ENCODE measurements at regions not wholly inside any gene's neighbourhood (a gene's known extent, or its start where the extent isn't known, plus 50 kb on each side); places are given as distances from the start of the nearest gene placed in this dataset.

DNA sequence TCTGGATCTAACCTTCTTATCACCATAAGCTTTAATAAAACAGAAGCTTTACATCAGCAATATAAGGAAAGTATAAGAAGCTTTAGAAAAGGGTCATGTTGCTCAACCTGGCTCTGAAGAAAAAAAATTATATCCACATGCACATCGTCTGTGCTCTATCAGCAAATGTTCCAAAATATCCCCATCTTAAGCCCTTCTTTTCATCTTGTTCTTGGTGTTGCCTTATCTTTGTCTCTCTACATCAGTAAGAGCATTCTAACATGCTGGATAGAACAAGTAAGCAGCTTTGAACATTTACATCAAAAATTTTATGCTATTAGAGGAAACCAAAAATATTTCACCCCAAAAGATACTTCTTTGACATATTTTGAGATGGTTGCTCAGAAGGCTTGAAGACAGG lies 157.8 kb upstream of the SNX7 start:
- Histone ChIP-seq H3K27me3 (ENCODE audit: control insufficient read depth in 2 of 2, insufficient read depth in 2 of 2, low read length in 2 of 2) (no peaks in the 10 kb centered on the region), H3K4me3 (ENCODE audit: low read length) (no peak overlapping the region), H3K4me1 (ENCODE audit: control insufficient read depth in 2 of 2, insufficient read depth in 2 of 2, low read length in 2 of 2) (no peaks in the 10 kb centered on the region), H3K9me3 (ENCODE audit: control insufficient read depth in 2 of 3, low read length in 3 of 3) (no peaks in the 10 kb centered on the region), H3K36me3 (ENCODE audit: control insufficient read depth in 2 of 3, insufficient read depth in 3 of 3, low read length in 3 of 3) (no peaks in the 10 kb centered on the region), H3K27ac (ENCODE audit: low read depth, low read length) (no peak overlapping the region)
- H3K9me3 Mint-ChIP-seq = peaks cover 7 to 41% (median 15%) of the 10 kb centered on the region in 11 donors
- ATAC-seq = no peak
- peaks cover 0 to 5% (median 0%) of the 10 kb centered on the region in 5 donors for H3K27me3 Mint-ChIP-seq
- no peaks in the 10 kb centered on the region for H3K36me3 Mint-ChIP-seq
- intact Hi-C loops (cut with micrococcal nuclease) = no loop called here
- H3K4me1 Mint-ChIP-seq = no peaks in the 10 kb centered on the region
- CTCF ChIA-PET = no interaction called here
- H3K27ac Mint-ChIP-seq = no peak overlapping the region
- no peak overlapping the region for H3K4me3 Mint-ChIP-seq
- POLR2A ChIA-PET = no interaction called here
- no peak for DNase-seq

- Mint-ChIP-seq H3K4me3 (no peak overlapping the region), H3K9me3 (peaks cover 3 to 38% (median 15%) of the 10 kb centered on the region in 11 donors), H3K36me3 (no peaks in the 10 kb centered on the region), H3K27ac (no peak overlapping the region), H3K27me3 (peaks cover 0 to 5% (median 0%) of the 10 kb centered on the region in 5 donors), H3K4me1 (no peaks in the 10 kb centered on the region)
- no peaks in the 10 kb centered on the region for H3K27me3 ChIP-seq (ENCODE audit: control insufficient read depth in 2 of 2, insufficient read depth in 2 of 2, low read length in 2 of 2)
- no peak for ATAC-seq
- H3K27ac ChIP-seq (ENCODE audit: low read depth, low read length) = no peak overlapping the region
- ChIA-PET CTCF (no interaction called here), POLR2A (no interaction called here)
- no peak for DNase-seq
- H3K36me3 ChIP-seq (ENCODE audit: control insufficient read depth in 2 of 3, insufficient read depth in 3 of 3, low read length in 3 of 3) = no peaks in the 10 kb centered on the region
- H3K4me1 ChIP-seq (ENCODE audit: control insufficient read depth in 2 of 2, insufficient read depth in 2 of 2, low read length in 2 of 2) = no peaks in the 10 kb centered on the region
- no peaks in the 10 kb centered on the region for H3K9me3 ChIP-seq (ENCODE audit: control insufficient read depth in 2 of 3, low read length in 3 of 3)
- no peak overlapping the region for H3K4me3 ChIP-seq (ENCODE audit: low read length)
- intact Hi-C loops (cut with micrococcal nuclease) = no loop called here
Observed at GRCh38 chr1:98502937-98503336, 158.6 kb upstream of the SNX7 start.

DNA sequence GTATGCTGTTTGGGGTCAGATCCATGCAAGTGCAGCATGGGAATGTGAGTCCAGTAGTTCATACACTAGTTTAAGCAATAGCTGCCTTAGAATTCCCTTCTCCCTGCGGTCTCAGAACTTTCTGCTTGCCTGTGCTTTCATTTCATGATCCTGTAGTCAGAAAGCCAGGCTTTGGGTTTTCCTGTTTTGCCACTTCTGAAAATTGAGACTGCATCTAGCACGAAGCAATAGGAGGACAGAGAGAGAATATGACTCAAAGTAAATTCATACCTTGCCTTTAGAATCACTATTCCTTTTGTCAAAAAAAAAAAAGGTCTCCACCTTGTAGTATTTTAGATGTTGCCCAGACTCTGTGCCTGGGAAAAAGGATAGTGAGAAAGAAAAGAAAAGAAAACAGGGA lies 161.2 kb upstream of the SNX7 start:
- Mint-ChIP-seq H3K27me3 (no peaks in the 10 kb centered on the region), H3K4me1 (no peaks in the 10 kb centered on the region), H3K4me3 (no peak overlapping the region), H3K9me3 (peaks cover 0 to 22% (median 5%) of the 10 kb centered on the region in 11 donors), H3K36me3 (no peaks in the 10 kb centered on the region), H3K27ac (no peak overlapping the region)
- intact Hi-C loops (cut with micrococcal nuclease) = no loop called here
- Histone ChIP-seq H3K27ac (ENCODE audit: low read depth, low read length) (no peak overlapping the region), H3K9me3 (ENCODE audit: control insufficient read depth in 2 of 3, low read length in 3 of 3) (no peaks in the 10 kb centered on the region), H3K36me3 (ENCODE audit: control insufficient read depth in 2 of 3, insufficient read depth in 3 of 3, low read length in 3 of 3) (no peaks in the 10 kb centered on the region), H3K27me3 (ENCODE audit: control insufficient read depth in 2 of 2, insufficient read depth in 2 of 2, low read length in 2 of 2) (no peaks in the 10 kb centered on the region), H3K4me1 (ENCODE audit: control insufficient read depth in 2 of 2, insufficient read depth in 2 of 2, low read length in 2 of 2) (no peaks in the 10 kb centered on the region), H3K4me3 (ENCODE audit: low read length) (no peak overlapping the region)
- no peak for DNase-seq
- no peak for ATAC-seq
- POLR2A ChIA-PET = no interaction called here
- CTCF ChIA-PET = no interaction called here

- no peaks in the 10 kb centered on the region for H3K27me3 Mint-ChIP-seq
- H3K36me3 ChIP-seq (ENCODE audit: control insufficient read depth in 2 of 3, insufficient read depth in 3 of 3, low read length in 3 of 3) = no peaks in the 10 kb centered on the region
- ChIA-PET POLR2A (no interaction called here), CTCF (no interaction called here)
- H3K27me3 ChIP-seq (ENCODE audit: control insufficient read depth in 2 of 2, insufficient read depth in 2 of 2, low read length in 2 of 2) = no peaks in the 10 kb centered on the region
- no peak overlapping the region for H3K4me3 ChIP-seq (ENCODE audit: low read length)
- H3K4me1 Mint-ChIP-seq = no peaks in the 10 kb centered on the region
- intact Hi-C loops (cut with micrococcal nuclease) = no loop called here
- peaks cover 0 to 6% (median 4%) of the 10 kb centered on the region in 11 donors for H3K9me3 Mint-ChIP-seq
- no peaks in the 10 kb centered on the region for H3K36me3 Mint-ChIP-seq
- H3K9me3 ChIP-seq (ENCODE audit: control insufficient read depth in 2 of 3, low read length in 3 of 3) = no peaks in the 10 kb centered on the region
- H3K27ac Mint-ChIP-seq = no peak overlapping the region
- no peaks in the 10 kb centered on the region for H3K4me1 ChIP-seq (ENCODE audit: control insufficient read depth in 2 of 2, insufficient read depth in 2 of 2, low read length in 2 of 2)
- no peak for ATAC-seq
- no peak for DNase-seq
- H3K27ac ChIP-seq (ENCODE audit: low read depth, low read length) = no peak overlapping the region
- H3K4me3 Mint-ChIP-seq = no peak overlapping the region
Observed at GRCh38 chr1:98498651-98499050, 162.9 kb upstream of the SNX7 start.

- ATAC-seq (no peak), DNase-seq (no peak)
- H3K4me1 Mint-ChIP-seq = no peaks in the 10 kb centered on the region
- ChIA-PET CTCF (no interaction called here), POLR2A (no interaction called here)
- Histone ChIP-seq H3K4me3 (ENCODE audit: low read length) (no peak overlapping the region), H3K36me3 (ENCODE audit: control insufficient read depth in 2 of 3, insufficient read depth in 3 of 3, low read length in 3 of 3) (no peaks in the 10 kb centered on the region), H3K4me1 (ENCODE audit: control insufficient read depth in 2 of 2, insufficient read depth in 2 of 2, low read length in 2 of 2) (no peaks in the 10 kb centered on the region), H3K27me3 (ENCODE audit: control insufficient read depth in 2 of 2, insufficient read depth in 2 of 2, low read length in 2 of 2) (no peaks in the 10 kb centered on the region), H3K27ac (ENCODE audit: low read depth, low read length) (no peak overlapping the region), H3K9me3 (ENCODE audit: control insufficient read depth in 2 of 3, low read length in 3 of 3) (no peaks in the 10 kb centered on the region)
- no peak overlapping the region for H3K27ac Mint-ChIP-seq
- H3K36me3 Mint-ChIP-seq = no peaks in the 10 kb centered on the region
- no peak overlapping the region for H3K4me3 Mint-ChIP-seq
- intact Hi-C loops (cut with micrococcal nuclease) = no loop called here
- peaks cover 0 to 6% (median 4%) of the 10 kb centered on the region in 11 donors for H3K9me3 Mint-ChIP-seq
- H3K27me3 Mint-ChIP-seq = no peaks in the 10 kb centered on the region
Observed at GRCh38 chr1:98497497-98497896, 164.0 kb upstream of the SNX7 start.

DNA sequence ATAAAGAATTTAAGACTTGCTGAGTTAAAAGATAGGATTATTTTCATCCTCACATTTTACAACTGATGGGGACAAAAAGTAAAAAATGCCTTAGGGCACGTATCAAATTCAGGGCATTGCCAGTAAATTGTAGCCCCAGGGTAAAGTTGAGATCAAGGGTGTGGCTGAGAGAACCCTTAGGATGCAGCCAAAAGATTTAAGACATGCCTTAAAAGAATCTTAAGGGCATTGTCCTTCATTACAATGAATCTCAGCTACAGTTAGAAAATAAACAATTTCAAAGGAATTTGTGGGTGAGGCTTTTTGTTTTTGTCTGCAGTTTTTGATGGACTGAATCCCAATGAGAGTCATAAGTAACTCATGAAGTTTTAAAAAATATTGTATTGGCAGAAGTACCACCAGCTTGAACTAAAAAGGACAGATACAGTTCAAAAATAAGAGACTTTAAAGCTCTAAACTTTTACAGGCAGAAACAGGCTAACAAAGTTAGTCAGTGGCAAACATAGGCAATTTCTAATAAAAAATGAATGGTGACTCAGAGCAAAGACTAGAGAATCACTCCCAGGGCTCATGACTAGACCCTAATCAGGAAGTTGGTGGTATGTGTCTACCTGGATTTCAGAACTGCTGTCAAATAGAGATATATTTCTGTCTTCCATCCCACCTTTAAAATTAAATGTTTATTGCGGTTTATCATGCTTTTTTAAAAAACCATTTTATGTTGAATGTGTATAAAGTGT lies 165.1 kb upstream of the SNX7 start:
- H3K9me3 ChIP-seq (ENCODE audit: control insufficient read depth in 2 of 3, low read length in 3 of 3) = no peaks in the 10 kb centered on the region
- no peak overlapping the region for H3K4me3 ChIP-seq (ENCODE audit: low read length)
- H3K36me3 ChIP-seq (ENCODE audit: control insufficient read depth in 2 of 3, insufficient read depth in 3 of 3, low read length in 3 of 3) = no peaks in the 10 kb centered on the region
- no peaks in the 10 kb centered on the region for H3K36me3 Mint-ChIP-seq
- H3K4me1 Mint-ChIP-seq = no peaks in the 10 kb centered on the region
- CTCF ChIA-PET = no interaction called here
- H3K27me3 Mint-ChIP-seq = peaks cover 0 to 5% (median 0%) of the 10 kb centered on the region in 5 donors
- H3K27ac ChIP-seq (ENCODE audit: low read depth, low read length) = no peak overlapping the region
- H3K27ac Mint-ChIP-seq = no peak overlapping the region
- H3K27me3 ChIP-seq (ENCODE audit: control insufficient read depth in 2 of 2, insufficient read depth in 2 of 2, low read length in 2 of 2) = no peaks in the 10 kb centered on the region
- DNase-seq (no peak), ATAC-seq (no peak)
- peaks cover 0 to 10% (median 0%) of the 10 kb centered on the region in 11 donors for H3K9me3 Mint-ChIP-seq
- no peaks in the 10 kb centered on the region for H3K4me1 ChIP-seq (ENCODE audit: control insufficient read depth in 2 of 2, insufficient read depth in 2 of 2, low read length in 2 of 2)
- POLR2A ChIA-PET = no interaction called here
- no peak overlapping the region for H3K4me3 Mint-ChIP-seq
- intact Hi-C loops (cut with micrococcal nuclease) = no loop called here

DNA sequence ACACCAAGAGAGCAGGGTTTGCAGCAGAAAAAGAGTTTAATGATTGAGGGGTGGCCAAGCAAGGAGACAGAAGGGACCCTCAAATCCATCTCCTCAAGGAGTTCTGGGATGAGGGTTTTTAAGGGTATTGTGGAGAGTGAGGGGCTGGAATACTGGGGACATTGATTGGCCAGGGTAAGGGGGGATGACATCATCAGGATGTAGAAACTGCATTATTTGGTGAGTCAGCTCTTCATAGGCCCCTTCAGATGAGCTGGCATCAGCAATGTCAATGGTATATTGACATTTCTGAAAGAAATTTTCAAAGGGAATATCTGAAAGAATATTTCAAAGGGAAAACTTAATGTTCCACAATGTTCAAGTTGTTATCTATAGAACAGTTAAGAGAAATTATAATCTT lies 168.1 kb upstream of the SNX7 start:
- CTCF ChIA-PET = no interaction called here
- Mint-ChIP-seq H3K4me3 (no peak overlapping the region), H3K4me1 (no peaks in the 10 kb centered on the region), H3K36me3 (no peaks in the 10 kb centered on the region), H3K27ac (no peak overlapping the region), H3K9me3 (peaks cover 0 to 6% (median 1%) of the 10 kb centered on the region in 11 donors), H3K27me3 (peaks cover 0 to 5% (median 0%) of the 10 kb centered on the region in 5 donors)
- Histone ChIP-seq H3K27me3 (ENCODE audit: control insufficient read depth in 2 of 2, insufficient read depth in 2 of 2, low read length in 2 of 2) (no peaks in the 10 kb centered on the region), H3K4me3 (ENCODE audit: low read length) (no peak overlapping the region), H3K27ac (ENCODE audit: low read depth, low read length) (no peak overlapping the region), H3K36me3 (ENCODE audit: control insufficient read depth in 2 of 3, insufficient read depth in 3 of 3, low read length in 3 of 3) (no peaks in the 10 kb centered on the region), H3K4me1 (ENCODE audit: control insufficient read depth in 2 of 2, insufficient read depth in 2 of 2, low read length in 2 of 2) (no peaks in the 10 kb centered on the region), H3K9me3 (ENCODE audit: control insufficient read depth in 2 of 3, low read length in 3 of 3) (no peaks in the 10 kb centered on the region)
- no peak for DNase-seq
- intact Hi-C loops (cut with micrococcal nuclease) = no loop called here
- no peak for ATAC-seq
- POLR2A ChIA-PET = no interaction called here

Measured in naive thymus-derived CD4-positive, alpha-beta T cell (primary cell).